DMS153 (cell line): ENCODE measurements at regions not wholly inside any gene's neighbourhood (a gene's known extent, or its start where the extent isn't known, plus 50 kb on each side); places are given as distances from the start of the nearest gene placed in this dataset.

Experiments used
- DNase-seq: peaks from one replicate; lab custom pipeline; 2025; lab: John Stamatoyannopoulos, UW

GRCh38 chr10:101297901-101298486 is 56.0 kb upstream of the BTRC start:
- DNase-seq, result no peak

- DNase-seq, result no peak
These were observed 54.8 kb upstream of the BTRC start for GRCh38 chr10:101299211-101299610.

- DNase-seq, result peak; percentile 57
These were observed 52.7 kb upstream of the BTRC start for GRCh38 chr10:101301111-101301731.

GRCh38 chr10:101303087-101303703 is 50.8 kb upstream of the BTRC start:
- no peak for DNase-seq
